CD4-positive, alpha-beta T cell (primary cell): ENCODE measurements at regions not wholly inside any gene's neighbourhood (a gene's known extent, or its start where the extent isn't known, plus 50 kb on each side); places are given as distances from the start of the nearest gene placed in this dataset.

Experiments
- ATAC-seq: fragments of 200-7000 bp; cut with Tn5 transposase; one replicate; pipeline ENCODE4 v1.10.0; 2022; ENCODE audit warnings: mild to moderate bottlenecking; ENCODE audit not compliant: poor library complexity
- CTCF ChIA-PET: fragments of 350-600 bp; sonication (Branson Sonifier 250); formaldehyde crosslinking; loops from one replicate; lab custom pipeline; 2021; ENCODE audit warnings: antibody characterized with exemption, inconsistent platforms; lab: Charles Lee
- POLR2A ChIA-PET: fragments of 350-600 bp; sonication (Branson Sonifier 250); formaldehyde crosslinking; loops from one replicate; lab custom pipeline; 2021; ENCODE audit warnings: antibody characterized with exemption, inconsistent platforms; lab: Charles Lee
- DNase-seq, 14 experiments: peaks; one replicate each; pipeline ENCODE4 v3.0.0-alpha.2; 2013 to 2020; ENCODE audit warnings: mixed read lengths in 2 of 14
- H3K27ac ChIP-seq, 2 donors: one replicate each; pipeline versions ENCODE4 v1.5.1 to v1.7.0; 2013; ENCODE audit warnings: low read length in 2 of 2, low read depth in 1 of 2, mild to moderate bottlenecking in 1 of 2
- H3K27me3 ChIP-seq, 2 experiments: 1 replicate in 1 of 2; 2 replicates in 1 of 2; pipeline versions ENCODE4 v1.6.1 to v1.7.0; 2013; ENCODE audit warnings: low read length in 2 of 2, control low read depth in 1 of 2, mild to moderate bottlenecking in 1 of 2, moderate library complexity in 1 of 2; ENCODE audit not compliant: insufficient read depth in 2 of 2, control insufficient read depth in 1 of 2
- H3K36me3 ChIP-seq: one replicate; pipeline ENCODE4 v1.6.1; 2013; ENCODE audit warnings: low read length, control low read depth; ENCODE audit not compliant: insufficient read depth
- H3K4me1 ChIP-seq: one replicate; pipeline ENCODE4 v1.6.1; 2013; ENCODE audit warnings: low read length, control low read depth; ENCODE audit not compliant: insufficient read depth
- H3K4me3 ChIP-seq: one replicate; pipeline ENCODE4 v1.5.1; 2013; ENCODE audit warnings: mild to moderate bottlenecking, low read length, moderate library complexity
- H3K9me3 ChIP-seq, 2 experiments: 1 replicate in 1 of 2; 2 replicates in 1 of 2; pipeline versions ENCODE4 v1.6.1 to v1.7.0; 2013; ENCODE audit warnings: low read length in 2 of 2, mild to moderate bottlenecking in 2 of 2, control low read depth in 1 of 2, moderate library complexity in 1 of 2; ENCODE audit not compliant: control insufficient read depth in 1 of 2, insufficient read depth in 1 of 2
- H3K27ac Mint-ChIP-seq: one replicate; pipeline ENCODE4 v1.8.0; 2020; ENCODE audit warnings: mixed read lengths
- H3K27me3 Mint-ChIP-seq: one replicate; pipeline ENCODE4 v1.8.0; 2021; ENCODE audit warnings: mixed read lengths
- H3K36me3 Mint-ChIP-seq: one replicate; pipeline ENCODE4 v1.8.0; 2021; ENCODE audit warnings: low read depth, mixed read lengths
- H3K4me1 Mint-ChIP-seq: one replicate; pipeline ENCODE4 v1.8.0; 2021; ENCODE audit warnings: low read depth, mixed read lengths
- H3K4me3 Mint-ChIP-seq: one replicate; pipeline ENCODE4 v1.8.0; 2020; ENCODE audit warnings: mild to moderate bottlenecking, mixed read lengths
- H3K9me3 Mint-ChIP-seq: one replicate; pipeline ENCODE4 v1.8.0; 2020; ENCODE audit warnings: mixed read lengths
- CTCF ChIP-seq: fragments of 200-600 bp; IDR thresholded peaks from one replicate; pipeline ENCODE4 v1.8.0; 2022; ENCODE audit warnings: antibody characterized with exemption, mild to moderate bottlenecking
- intact Hi-C, 2 experiments: fragments of 100-400 bp; cut with DNase I in 1 of 2; cut with micrococcal nuclease in 1 of 2; formaldehyde crosslinking; loops; one replicate each; pipeline versions ENCODE4 v1.15.1 to v1.9.0; 2023 to 2025; cut with DNase I, micrococcal nuclease

DNA sequence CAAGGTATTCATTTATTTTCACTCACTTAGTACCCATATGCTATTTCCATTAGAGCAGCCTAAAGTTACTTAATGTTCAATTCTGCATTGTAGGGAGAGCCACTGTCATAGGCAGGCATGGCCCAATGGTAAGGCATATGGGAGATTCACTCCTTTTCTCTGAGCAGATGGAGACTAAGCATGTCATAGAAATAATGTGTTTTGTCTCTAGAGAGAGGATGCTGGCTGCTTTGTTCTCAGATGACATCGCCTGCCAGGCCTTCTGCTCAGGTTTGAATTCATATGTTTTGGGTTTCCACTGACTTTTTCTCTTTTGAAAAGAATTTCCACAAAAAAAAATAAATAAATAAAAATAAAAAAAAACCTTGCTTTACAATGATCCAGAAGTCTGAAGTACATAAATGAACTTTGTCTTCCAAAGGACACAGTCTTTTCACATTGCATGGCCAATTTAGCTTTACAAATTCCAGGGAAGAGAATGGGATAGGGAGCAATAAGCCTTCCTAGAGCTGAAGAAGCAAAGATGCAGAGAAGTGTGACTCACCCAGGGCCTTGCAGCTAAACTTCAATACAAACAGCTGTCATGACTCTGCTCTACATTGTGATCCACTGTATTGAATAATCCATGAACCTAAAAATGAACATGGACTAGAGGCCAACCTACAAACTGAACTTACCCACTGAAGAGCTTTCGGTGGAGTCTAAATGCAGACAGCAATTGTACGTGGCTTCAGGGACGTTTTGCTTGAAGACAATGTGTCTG lies 422.5 kb downstream of the CMPK2 start:
- DNase-seq (no peak), ATAC-seq (no peak)
- H3K4me1 Mint-ChIP-seq: no peaks in the 10 kb centered on the region
- no peaks in the 10 kb centered on the region for H3K4me1 ChIP-seq
- H3K4me3 Mint-ChIP-seq: no peak overlapping the region
- peaks cover 0 to 3% of the 10 kb centered on the region in 2 experiments for H3K27me3 ChIP-seq
- ChIA-PET POLR2A (no interaction called here), CTCF (no interaction called here)
- intact Hi-C loops: no loop called here
- H3K9me3 Mint-ChIP-seq: no peaks in the 10 kb centered on the region
- H3K27ac ChIP-seq: no peak overlapping the region
- H3K9me3 ChIP-seq: peaks cover 0 to 3% of the 10 kb centered on the region in 2 experiments
- no peak overlapping the region for H3K27ac Mint-ChIP-seq
- no peak for TF ChIP-seq CTCF
- no peak overlapping the region for H3K4me3 ChIP-seq
- H3K36me3 Mint-ChIP-seq: no peaks in the 10 kb centered on the region
- peaks cover 13% of the 10 kb centered on the region for H3K27me3 Mint-ChIP-seq
- no peaks in the 10 kb centered on the region for H3K36me3 ChIP-seq

DNA sequence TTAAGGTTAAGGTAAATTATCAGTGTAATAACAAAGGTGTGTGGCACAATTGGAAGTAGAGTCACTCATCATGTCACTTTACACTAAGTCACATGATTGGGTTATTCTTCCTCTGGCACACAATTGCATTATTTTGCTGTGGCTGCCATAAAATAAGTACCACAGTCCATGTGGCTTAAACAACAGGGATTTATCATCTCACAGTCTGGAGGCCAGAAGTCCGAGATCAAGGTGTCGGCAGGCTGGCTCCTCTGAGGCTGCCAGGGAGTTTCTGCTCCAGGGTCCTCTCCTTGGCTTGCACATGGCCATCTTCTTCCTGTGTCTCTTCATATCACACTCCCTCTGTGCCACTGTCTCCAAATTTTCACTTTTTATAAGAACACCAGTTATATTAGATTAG lies 421.2 kb downstream of the CMPK2 start:
- H3K27me3 Mint-ChIP-seq: peaks cover 16% of the 10 kb centered on the region
- Histone ChIP-seq H3K36me3 (no peaks in the 10 kb centered on the region), H3K4me1 (no peaks in the 10 kb centered on the region), H3K27ac (no peak overlapping the region), H3K9me3 (peaks cover 0 to 7% of the 10 kb centered on the region in 2 experiments), H3K27me3 (peaks cover 0 to 4% of the 10 kb centered on the region in 2 experiments), H3K4me3 (no peak overlapping the region)
- ATAC-seq: no peak
- ChIA-PET CTCF (no interaction called here), POLR2A (no interaction called here)
- no peaks in the 10 kb centered on the region for H3K9me3 Mint-ChIP-seq
- no peak for DNase-seq
- H3K36me3 Mint-ChIP-seq: no peaks in the 10 kb centered on the region
- no peak overlapping the region for H3K4me3 Mint-ChIP-seq
- intact Hi-C loops: no loop called here
- no peak overlapping the region for H3K27ac Mint-ChIP-seq
- TF ChIP-seq CTCF: no peak
- no peaks in the 10 kb centered on the region for H3K4me1 Mint-ChIP-seq

DNA sequence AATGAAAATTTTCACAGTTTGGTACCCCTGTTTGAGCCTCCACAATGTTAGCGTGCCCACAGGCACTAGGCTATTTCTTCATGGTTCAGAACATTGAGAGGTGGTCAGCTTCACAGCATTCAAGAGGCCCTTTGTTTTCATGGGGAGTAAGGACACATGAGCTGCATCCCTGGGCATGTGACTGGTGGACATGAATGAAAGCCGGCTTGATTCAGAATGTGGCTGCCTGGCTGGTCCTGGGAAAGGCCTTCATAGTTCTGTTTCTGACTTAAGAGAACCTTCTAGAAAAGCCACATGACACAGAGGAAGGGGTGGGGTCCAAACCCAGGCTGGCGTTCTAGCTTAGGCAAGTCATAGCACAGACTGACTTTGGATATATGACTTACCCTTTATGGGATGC lies 420.6 kb downstream of the CMPK2 start:
- no peak overlapping the region for H3K4me3 Mint-ChIP-seq
- ATAC-seq (no peak), DNase-seq (no peak)
- Histone ChIP-seq H3K36me3 (no peaks in the 10 kb centered on the region), H3K27me3 (peaks cover 0 to 4% of the 10 kb centered on the region in 2 experiments), H3K4me3 (no peak overlapping the region), H3K4me1 (no peaks in the 10 kb centered on the region), H3K9me3 (peaks cover 0 to 7% of the 10 kb centered on the region in 2 experiments), H3K27ac (no peak overlapping the region)
- ChIA-PET POLR2A (no interaction called here), CTCF (no interaction called here)
- H3K4me1 Mint-ChIP-seq: no peaks in the 10 kb centered on the region
- no peaks in the 10 kb centered on the region for H3K9me3 Mint-ChIP-seq
- TF ChIP-seq CTCF: no peak
- H3K27ac Mint-ChIP-seq: no peak overlapping the region
- H3K36me3 Mint-ChIP-seq: no peaks in the 10 kb centered on the region
- intact Hi-C loops: no loop called here
- peaks cover 16% of the 10 kb centered on the region for H3K27me3 Mint-ChIP-seq
